ENCODE measurements at regions not wholly inside any gene's neighbourhood (a gene's known extent, or its start where the extent isn't known, plus 50 kb on each side); places are given as distances from the start of the nearest gene placed in this dataset.

DNA sequence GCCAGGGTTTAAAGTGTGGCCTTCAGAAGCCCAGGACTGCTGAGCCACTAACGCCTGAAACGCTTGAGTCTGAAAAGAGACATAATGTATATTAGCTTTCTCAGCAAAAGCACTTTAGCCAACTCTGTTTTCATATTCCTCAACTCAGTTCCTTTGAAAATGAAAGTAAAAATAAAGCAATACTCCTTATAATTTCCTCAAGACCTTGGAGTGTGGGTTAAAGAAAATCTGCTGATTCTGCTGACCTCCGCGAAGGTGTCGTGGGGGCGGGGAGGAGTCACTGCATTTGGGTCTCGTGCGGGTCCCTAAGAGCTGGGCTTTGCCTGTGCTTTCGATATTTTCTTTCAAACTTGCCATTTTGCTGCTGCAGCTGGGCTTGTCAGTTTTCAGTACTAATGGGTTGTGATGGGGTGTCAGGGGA is 142.2 kb upstream of the ARID1B start:
- no TSS peak for BruUV-seq (replicated peaks)
- intact Hi-C loops (cut with micrococcal nuclease; ENCODE audit: unreplicated experiment) = no loop called here
- DNase-seq (ENCODE audit: low spot score) = peak; percentile 25
- Histone ChIP-seq H4K20me1 (ENCODE audit: insufficient read depth, low read length) (no peaks in the 10 kb centered on the region), H3K27ac (ENCODE audit: low read depth, low read length, poor library complexity, severe bottlenecking) (peak overlapping the region; percentile 90), H3K9me2 (ENCODE audit: insufficient read depth, low read length) (no peaks in the 10 kb centered on the region), H3K4me1 (ENCODE audit: insufficient read depth, low read length, poor library complexity, severe bottlenecking) (peaks cover 51% of the 10 kb centered on the region), H3K36me3 (ENCODE audit: insufficient read depth, low read length) (no peaks in the 10 kb centered on the region), H3K79me2 (ENCODE audit: insufficient read depth, low read depth, low read length) (no peaks in the 10 kb centered on the region), H3K9me3 (ENCODE audit: low read length) (no peaks in the 10 kb centered on the region), H2AFZ (ENCODE audit: low read length) (peak overlapping the region; percentile 94; the same call in 1 of the 2 replicates), H3K4me2 (ENCODE audit: low read length) (peak overlapping the region; percentile 79), H3K4me3 (ENCODE audit: low read depth, low read length, poor library complexity, severe bottlenecking) (no peak overlapping the region)
- CTCF ChIA-PET (ENCODE audit: unreplicated experiment) = no interaction called here
- TF ChIP-seq, protein P1, sequence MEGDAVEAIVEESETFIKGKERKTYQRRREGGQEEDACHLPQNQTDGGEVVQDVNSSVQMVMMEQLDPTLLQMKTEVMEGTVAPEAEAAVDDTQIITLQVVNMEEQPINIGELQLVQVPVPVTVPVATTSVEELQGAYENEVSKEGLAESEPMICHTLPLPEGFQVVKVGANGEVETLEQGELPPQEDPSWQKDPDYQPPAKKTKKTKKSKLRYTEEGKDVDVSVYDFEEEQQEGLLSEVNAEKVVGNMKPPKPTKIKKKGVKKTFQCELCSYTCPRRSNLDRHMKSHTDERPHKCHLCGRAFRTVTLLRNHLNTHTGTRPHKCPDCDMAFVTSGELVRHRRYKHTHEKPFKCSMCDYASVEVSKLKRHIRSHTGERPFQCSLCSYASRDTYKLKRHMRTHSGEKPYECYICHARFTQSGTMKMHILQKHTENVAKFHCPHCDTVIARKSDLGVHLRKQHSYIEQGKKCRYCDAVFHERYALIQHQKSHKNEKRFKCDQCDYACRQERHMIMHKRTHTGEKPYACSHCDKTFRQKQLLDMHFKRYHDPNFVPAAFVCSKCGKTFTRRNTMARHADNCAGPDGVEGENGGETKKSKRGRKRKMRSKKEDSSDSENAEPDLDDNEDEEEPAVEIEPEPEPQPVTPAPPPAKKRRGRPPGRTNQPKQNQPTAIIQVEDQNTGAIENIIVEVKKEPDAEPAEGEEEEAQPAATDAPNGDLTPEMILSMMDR (conservative IDR thresholded peaks at IDR 0.05; ENCODE audit: low read length) = no peak
- no peak for TF ChIP-seq EZH2phosphoT487 (IDR thresholded peaks at IDR 0.05; ENCODE audit: borderline replicate concordance, low read depth, low read length)
- POLR2A ChIA-PET = interaction anchor here (0.6 to 1.9 kb wide), 10 partner anchors 10 to 1830 kb away, joined by 3 to 9 read pairs (median 3); no protein-coding TSS in a partner anchor

DNA sequence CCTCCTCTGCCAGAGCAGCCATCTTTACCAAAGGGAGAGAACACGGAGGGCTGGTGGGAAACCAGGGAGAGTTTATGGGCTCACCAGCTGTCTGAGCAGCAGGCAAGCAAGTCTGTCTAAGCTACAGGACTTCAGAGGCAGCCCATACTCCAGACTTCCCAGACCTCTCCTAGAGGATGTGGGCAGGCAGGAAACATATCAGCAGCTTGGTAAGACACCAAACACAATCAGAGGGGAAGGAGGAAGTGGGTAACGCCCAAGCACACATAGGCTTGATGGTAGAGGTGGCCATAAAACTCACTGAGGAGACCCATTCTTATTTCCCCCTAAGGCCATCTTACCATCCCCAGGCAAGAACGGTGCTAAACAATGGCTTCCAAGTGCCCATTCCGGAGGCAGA is 143.1 kb upstream of the ARID1B start:
- Histone ChIP-seq H3K4me2 (ENCODE audit: low read length) (peak overlapping the region; percentile 79), H3K79me2 (ENCODE audit: insufficient read depth, low read depth, low read length) (no peaks in the 10 kb centered on the region), H3K36me3 (ENCODE audit: insufficient read depth, low read length) (no peaks in the 10 kb centered on the region), H2AFZ (ENCODE audit: low read length) (peak overlapping the region; percentile 94; the same call in 1 of the 2 replicates), H3K4me3 (ENCODE audit: low read depth, low read length, poor library complexity, severe bottlenecking) (no peak overlapping the region), H4K20me1 (ENCODE audit: insufficient read depth, low read length) (no peaks in the 10 kb centered on the region), H3K9me2 (ENCODE audit: insufficient read depth, low read length) (no peaks in the 10 kb centered on the region), H3K9me3 (ENCODE audit: low read length) (no peaks in the 10 kb centered on the region), H3K4me1 (ENCODE audit: insufficient read depth, low read length, poor library complexity, severe bottlenecking) (peaks cover 51% of the 10 kb centered on the region), H3K27ac (ENCODE audit: low read depth, low read length, poor library complexity, severe bottlenecking) (no peak overlapping the region)
- TF ChIP-seq, protein P1 (conservative IDR thresholded peaks at IDR 0.05; ENCODE audit: low read length) = no peak
- TF ChIP-seq EZH2phosphoT487 (IDR thresholded peaks at IDR 0.05; ENCODE audit: borderline replicate concordance, low read depth, low read length) = no peak
- intact Hi-C loops (cut with micrococcal nuclease; ENCODE audit: unreplicated experiment) = no loop called here
- peak; percentile 47 for DNase-seq (ENCODE audit: low spot score)
- ChIA-PET CTCF (ENCODE audit: unreplicated experiment) (no interaction called here), POLR2A (interaction anchor here (0.8 to 1.9 kb wide), 3 partner anchors 9 to 64 kb away, joined by 4 to 9 read pairs (median 4); no protein-coding TSS in a partner anchor)
- no TSS peak for BruUV-seq (replicated peaks)

DNA sequence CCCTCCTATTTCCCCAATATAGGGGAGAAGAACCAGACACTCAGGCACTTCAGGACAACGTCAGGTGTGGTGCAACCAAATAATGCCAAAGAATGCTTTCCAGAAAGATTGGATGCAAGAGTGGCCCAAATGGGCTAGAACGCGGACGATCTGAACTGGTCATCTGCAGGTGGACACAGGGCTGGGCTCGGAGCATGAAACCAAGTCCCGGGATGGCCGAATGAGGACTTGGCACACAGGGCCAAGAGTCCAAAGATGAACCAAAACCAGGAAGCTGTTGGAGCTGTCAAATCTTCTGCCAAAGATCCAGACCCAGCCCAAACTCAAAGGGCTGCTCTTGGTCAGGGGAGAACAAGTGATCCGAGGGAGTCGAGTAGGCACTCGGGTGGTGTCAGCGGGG is 143.9 kb upstream of the ARID1B start:
- intact Hi-C loops (cut with micrococcal nuclease; ENCODE audit: unreplicated experiment) = no loop called here
- no peaks in the 10 kb centered on the region for H3K9me3 ChIP-seq (ENCODE audit: low read length)
- no peak overlapping the region for H2AFZ ChIP-seq (ENCODE audit: low read length)
- H3K4me1 ChIP-seq (ENCODE audit: insufficient read depth, low read length, poor library complexity, severe bottlenecking) = peaks cover 46% of the 10 kb centered on the region
- no peak overlapping the region for H3K4me2 ChIP-seq (ENCODE audit: low read length)
- H4K20me1 ChIP-seq (ENCODE audit: insufficient read depth, low read length) = no peaks in the 10 kb centered on the region
- no peaks in the 10 kb centered on the region for H3K9me2 ChIP-seq (ENCODE audit: insufficient read depth, low read length)
- H3K36me3 ChIP-seq (ENCODE audit: insufficient read depth, low read length) = no peaks in the 10 kb centered on the region
- no peaks in the 10 kb centered on the region for H3K79me2 ChIP-seq (ENCODE audit: insufficient read depth, low read depth, low read length)
- BruUV-seq (replicated peaks) = no TSS peak
- H3K4me3 ChIP-seq (ENCODE audit: low read depth, low read length, poor library complexity, severe bottlenecking) = no peak overlapping the region
- no peak overlapping the region for H3K27ac ChIP-seq (ENCODE audit: low read depth, low read length, poor library complexity, severe bottlenecking)
- no peak for TF ChIP-seq EZH2phosphoT487 (IDR thresholded peaks at IDR 0.05; ENCODE audit: borderline replicate concordance, low read depth, low read length)
- TF ChIP-seq, protein P1 (conservative IDR thresholded peaks at IDR 0.05; ENCODE audit: low read length) = no peak
- ChIA-PET POLR2A (interaction anchor here (1.9 kb wide), 1 partner anchor 8 kb away, joined by 9 read pairs; no protein-coding TSS in a partner anchor), CTCF (ENCODE audit: unreplicated experiment) (no interaction called here)
- no peak for DNase-seq (ENCODE audit: low spot score)

Data from OCI-LY7 (cell line).